ENCODE measurements at regions not wholly inside any gene's neighbourhood (a gene's known extent, or its start where the extent isn't known, plus 50 kb on each side); places are given as distances from the start of the nearest gene placed in this dataset.
A peak's percentile ranks its signal among the peaks of the same experiment; 100 is the strongest.

GRCh38 chr12:131603939-131604795, 106.7 kb upstream of the SFSWAP start:
- DNase-seq (ENCODE audit: low spot score): no peak
- no peak for ATAC-seq

- DNase-seq (ENCODE audit: low spot score): no peak
- ATAC-seq: no peak
These were observed 106.0 kb upstream of the SFSWAP start for GRCh38 chr12:131604859-131605258.

GRCh38 chr12:131605304-131605829, 105.5 kb upstream of the SFSWAP start:
- ATAC-seq (no peak), DNase-seq (ENCODE audit: low spot score) (no peak)

GRCh38 chr12:131606218-131606901, 104.5 kb upstream of the SFSWAP start:
- no peak for ATAC-seq
- DNase-seq (ENCODE audit: low spot score): no peak

GRCh38 chr12:131607658-131608447, 103.0 kb upstream of the SFSWAP start:
- no peak for DNase-seq (ENCODE audit: low spot score)

GRCh38 chr12:131608740-131609690, 101.9 kb upstream of the SFSWAP start:
- DNase-seq (ENCODE audit: low spot score): peak; percentile 65
- peak; percentile 95 for ATAC-seq

More at GRCh38 chr12:131607658-131608447, 103.0 kb upstream of the SFSWAP start:
- no peak for ATAC-seq

GRCh38 chr12:131609762-131610161, 101.1 kb upstream of the SFSWAP start:
- DNase-seq (ENCODE audit: low spot score): no peak
- ATAC-seq: no peak

GRCh38 chr12:131610181-131610580, 100.7 kb upstream of the SFSWAP start:
- no peak for ATAC-seq
- DNase-seq (ENCODE audit: low spot score): no peak

- no peak for DNase-seq (ENCODE audit: low spot score)
- no peak for ATAC-seq
These were observed 100.0 kb upstream of the SFSWAP start for GRCh38 chr12:131610891-131611290.

GRCh38 chr12:131611416-131612091, 99.3 kb upstream of the SFSWAP start:
- no peak for DNase-seq (ENCODE audit: low spot score)
- ATAC-seq: no peak

- no peak for DNase-seq (ENCODE audit: low spot score)
- no peak for ATAC-seq
These were observed 98.7 kb upstream of the SFSWAP start for GRCh38 chr12:131612092-131612755.

- ATAC-seq: no peak
- DNase-seq (ENCODE audit: low spot score): no peak
These were observed 97.7 kb upstream of the SFSWAP start for GRCh38 chr12:131613186-131613585.

GRCh38 chr12:131613678-131614077, 97.2 kb upstream of the SFSWAP start:
- no peak for DNase-seq (ENCODE audit: low spot score)
- no peak for ATAC-seq

GRCh38 chr12:131615326-131616042, 95.4 kb upstream of the SFSWAP start:
- ATAC-seq (no peak), DNase-seq (ENCODE audit: low spot score) (no peak)

GRCh38 chr12:131616043-131616700, 94.7 kb upstream of the SFSWAP start:
- ATAC-seq (no peak), DNase-seq (ENCODE audit: low spot score) (no peak)

GRCh38 chr12:131616738-131617137, 94.2 kb upstream of the SFSWAP start:
- ATAC-seq: no peak
- no peak for DNase-seq (ENCODE audit: low spot score)

GRCh38 chr12:131617179-131617578, 93.7 kb upstream of the SFSWAP start:
- DNase-seq (ENCODE audit: low spot score) (no peak), ATAC-seq (no peak)
